NCI-H69 (cell line): ENCODE measurements at regions not wholly inside any gene's neighbourhood (a gene's known extent, or its start where the extent isn't known, plus 50 kb on each side); places are given as distances from the start of the nearest gene placed in this dataset.

Experiments
- DNase-seq: peaks from one replicate; lab custom pipeline; 2025; lab: John Stamatoyannopoulos, UW

DNA sequence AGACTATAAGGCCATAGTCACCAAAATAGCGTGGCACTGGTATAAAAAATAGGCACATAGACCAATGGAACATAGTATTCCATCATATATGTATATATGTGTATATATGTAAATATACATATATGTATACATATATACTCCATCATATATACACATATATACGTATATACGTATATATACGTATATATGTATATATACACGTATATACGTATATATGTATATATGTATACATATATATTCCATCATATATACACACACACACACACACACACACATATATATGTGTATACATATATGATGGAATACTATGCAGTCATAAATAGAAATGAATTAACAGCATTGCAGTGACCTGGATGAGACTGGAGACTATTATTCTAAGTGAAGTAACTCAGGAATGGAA is 204.6 kb downstream of the LTN1 start:
- DNase-seq: no peak

DNA sequence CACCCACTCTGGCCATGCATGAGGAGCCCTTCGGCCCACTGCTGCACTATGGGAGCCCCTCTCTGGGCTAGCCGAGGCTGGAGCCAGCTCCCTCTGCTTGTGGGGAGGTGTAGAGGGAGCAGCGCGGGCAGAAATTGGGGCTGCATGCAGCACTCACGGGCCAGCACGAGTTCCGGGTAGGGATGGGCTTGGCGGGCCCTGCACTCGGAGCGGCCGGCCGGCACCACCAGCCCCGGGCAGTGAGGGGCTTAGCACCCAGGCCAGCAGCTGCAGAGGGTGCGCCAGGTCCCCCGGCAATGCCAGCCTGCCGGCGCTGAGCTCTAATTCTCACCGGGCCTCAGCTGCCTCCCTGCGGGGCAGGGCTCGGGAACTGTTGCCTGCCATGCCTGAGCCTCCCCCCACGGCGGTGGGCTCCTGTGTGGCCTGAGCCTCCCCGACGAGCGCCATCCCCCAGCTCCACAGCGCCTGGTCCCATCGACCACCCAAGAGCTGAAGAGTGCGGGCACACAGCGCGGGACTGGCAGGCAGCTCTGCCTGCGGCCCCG is 209.0 kb downstream of the LTN1 start:
- no peak for DNase-seq

DNA sequence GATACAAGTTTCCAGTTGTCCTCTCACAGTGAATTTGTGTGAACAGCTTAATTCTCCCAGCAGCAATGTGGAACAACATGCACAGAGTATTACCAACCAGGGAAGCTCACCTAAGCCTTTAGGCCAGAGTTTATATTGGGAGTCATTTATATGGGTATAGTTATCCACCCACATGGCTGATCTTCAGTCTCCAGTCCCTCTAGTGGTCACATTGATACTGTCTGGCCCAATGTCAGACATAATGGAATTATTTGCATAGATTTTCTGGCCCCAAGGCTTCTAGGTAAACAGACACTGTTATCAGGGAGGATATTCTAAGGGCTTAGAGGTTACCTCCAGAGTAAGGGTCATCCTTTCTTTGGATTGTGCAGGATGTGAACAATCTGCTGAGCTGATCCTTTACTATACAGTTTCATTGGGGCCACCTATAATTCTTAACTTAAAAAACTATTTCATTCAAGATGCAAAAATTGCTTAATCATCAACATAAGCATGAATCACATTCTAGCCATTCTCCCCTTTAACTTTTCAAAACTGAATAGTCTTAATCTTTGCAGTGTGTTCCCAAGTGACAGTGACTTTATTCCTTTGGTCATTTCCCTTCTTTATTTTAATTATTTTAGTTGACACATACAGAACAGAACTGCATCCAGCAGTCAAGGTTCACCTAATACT is 210.9 kb downstream of the LTN1 start:
- DNase-seq: peak; percentile 12

- no peak for DNase-seq
These were observed 212.8 kb downstream of the LTN1 start for GRCh38 chr21:28779914-28780313.

GRCh38 chr21:28776251-28776650 is 216.4 kb downstream of the LTN1 start:
- DNase-seq: no peak

DNA sequence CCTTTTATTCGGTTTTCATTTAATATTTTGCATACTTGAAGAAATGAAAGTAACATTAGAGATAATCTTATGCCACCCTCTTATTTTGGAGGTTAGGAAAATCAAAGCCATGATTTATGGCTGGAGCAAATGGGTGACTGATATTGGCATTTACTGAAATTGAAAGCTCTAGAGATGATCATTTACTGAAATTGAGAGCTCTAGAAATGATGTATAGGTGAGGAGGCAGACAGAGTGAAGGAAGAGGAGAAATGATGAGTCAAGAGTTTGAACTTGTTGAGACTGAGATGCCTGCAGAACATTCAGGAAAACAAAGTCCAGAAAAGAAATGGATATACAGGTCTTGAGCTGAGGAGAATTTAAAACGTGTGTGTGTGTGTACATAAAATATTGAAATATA is 217.6 kb downstream of the LTN1 start:
- no peak for DNase-seq

- no peak for DNase-seq
These were observed 219.6 kb downstream of the LTN1 start for GRCh38 chr21:28773036-28773435.

DNA sequence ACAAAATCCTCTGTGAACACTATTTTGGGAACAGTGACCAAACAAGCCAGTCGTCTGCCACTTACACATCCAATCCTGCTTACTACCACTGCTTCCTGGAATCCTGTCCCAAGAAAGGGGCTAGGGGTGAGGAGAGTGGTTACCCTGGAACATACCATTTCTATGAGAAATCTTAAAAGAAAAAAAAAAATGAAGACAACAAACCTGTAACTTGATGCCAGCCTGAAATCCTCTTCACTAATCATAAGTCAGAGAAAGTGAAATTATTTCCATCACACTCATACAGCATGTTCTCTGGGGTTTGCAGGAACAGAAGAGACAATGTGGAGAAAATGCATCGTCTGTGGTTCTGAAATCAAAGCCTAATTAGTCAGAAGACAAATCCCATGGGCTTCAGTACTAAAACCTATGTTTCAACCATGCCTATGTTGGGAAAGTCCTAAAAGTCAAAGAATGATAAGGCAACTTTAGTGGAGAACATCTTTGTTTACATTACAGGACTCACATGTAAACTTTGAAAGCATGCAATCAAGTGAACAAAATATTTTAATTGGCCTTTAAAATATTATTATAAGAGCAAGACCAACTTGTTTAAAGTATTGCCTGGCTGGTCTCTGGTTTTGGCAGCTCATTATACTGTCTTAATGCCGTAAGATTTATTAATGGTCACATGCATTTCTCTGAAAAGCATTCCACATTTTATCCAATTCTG is 220.7 kb downstream of the LTN1 start:
- DNase-seq: peak; percentile 4

- DNase-seq: no peak
These were observed 221.6 kb downstream of the LTN1 start for GRCh38 chr21:28770867-28771661.

- DNase-seq: no peak
These were observed 223.0 kb downstream of the LTN1 start for GRCh38 chr21:28769683-28770082.

- no peak for DNase-seq
These were observed 223.9 kb downstream of the LTN1 start for GRCh38 chr21:28768753-28769152.

- DNase-seq: no peak
These were observed 225.2 kb downstream of the LTN1 start for GRCh38 chr21:28767523-28767922.

DNA sequence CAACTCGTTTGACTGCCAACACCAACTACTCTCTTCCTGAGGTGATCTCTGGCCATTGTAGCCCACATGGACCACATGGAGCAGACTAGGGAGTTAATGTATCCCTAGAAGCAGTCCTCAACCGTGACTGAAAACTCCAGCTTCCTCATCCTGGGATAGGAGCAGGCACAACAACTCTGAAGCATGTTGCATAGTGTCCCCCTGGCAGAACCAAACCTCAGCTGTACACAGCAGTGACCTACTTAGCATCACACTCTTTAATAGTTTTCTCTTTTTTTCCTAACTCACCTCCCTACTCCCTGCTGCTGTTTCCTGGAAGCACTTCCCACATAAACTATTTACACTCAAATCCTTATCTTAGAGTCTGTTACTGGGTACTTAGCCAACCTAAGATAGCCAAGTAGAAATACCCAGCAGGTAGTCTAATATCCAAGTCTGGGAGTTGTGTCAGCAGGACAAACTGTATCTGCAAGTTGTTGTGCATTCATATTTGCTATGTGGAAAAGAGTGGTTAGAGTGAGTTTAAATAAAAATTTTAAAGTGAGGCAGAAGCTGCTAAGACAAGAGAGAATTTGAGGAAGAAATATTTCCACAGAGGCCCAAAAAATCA is 228.8 kb downstream of the LTN1 start:
- no peak for DNase-seq

DNA sequence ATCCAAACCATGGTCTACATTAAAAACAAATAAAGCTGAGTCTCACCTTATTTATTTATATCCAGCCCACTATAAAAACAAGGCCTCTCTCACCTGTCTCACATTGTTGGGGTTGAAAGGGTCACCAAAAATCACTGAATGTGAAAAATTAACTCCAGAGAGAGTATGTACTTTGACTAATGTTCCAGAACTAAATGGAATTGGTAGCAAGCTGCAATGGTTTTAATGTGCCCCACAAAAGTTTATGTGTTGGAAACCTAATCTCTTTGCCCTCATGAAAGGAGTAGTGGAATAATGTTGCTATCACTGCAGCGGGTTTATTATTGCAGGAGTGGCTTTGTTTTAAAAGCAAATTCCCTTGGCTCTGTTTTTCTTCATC is 230.3 kb downstream of the LTN1 start:
- DNase-seq: no peak

GRCh38 chr21:28761674-28762356 is 230.9 kb downstream of the LTN1 start:
- DNase-seq: no peak

- DNase-seq: no peak
These were observed 233.8 kb downstream of the LTN1 start for GRCh38 chr21:28758883-28759242.

DNA sequence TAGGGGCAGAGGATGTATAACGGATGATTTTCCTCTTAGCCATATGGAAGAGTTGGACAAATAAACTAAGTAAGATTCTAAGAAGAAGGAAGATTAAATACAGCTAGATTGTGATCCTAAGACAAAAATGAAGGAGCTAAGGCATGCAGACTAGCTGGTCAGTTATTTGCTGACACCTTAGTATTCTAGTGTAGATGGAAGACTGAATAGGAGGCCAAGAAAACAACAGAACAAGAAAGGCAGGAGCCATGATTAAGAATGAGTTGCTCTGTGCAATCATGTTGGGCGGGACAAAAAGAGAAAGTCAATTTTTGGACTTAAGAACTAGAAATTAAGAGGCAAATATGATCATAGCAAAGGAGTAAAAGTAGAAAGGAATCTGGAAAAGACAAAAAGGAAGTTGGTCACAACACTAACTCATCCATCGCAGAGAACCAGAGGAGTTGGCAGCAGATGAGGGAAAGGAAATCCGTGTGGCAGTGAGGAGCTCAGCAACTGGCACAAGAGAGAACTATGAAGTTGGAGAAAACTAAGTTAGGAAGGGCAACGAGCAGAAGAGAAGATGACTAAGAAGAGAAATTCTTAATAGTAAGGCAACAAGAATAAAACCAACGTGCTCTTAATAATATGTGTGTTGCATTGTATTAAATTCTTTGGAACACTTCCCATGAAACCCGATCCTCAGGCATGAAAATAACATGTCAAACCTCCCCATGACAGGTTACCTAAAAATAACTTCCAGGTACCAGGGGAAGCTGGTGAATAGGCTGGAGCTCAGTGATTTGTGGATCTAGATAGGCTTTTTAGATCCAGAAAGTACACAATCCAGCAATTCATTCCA is 234.4 kb downstream of the LTN1 start:
- no peak for DNase-seq

DNA sequence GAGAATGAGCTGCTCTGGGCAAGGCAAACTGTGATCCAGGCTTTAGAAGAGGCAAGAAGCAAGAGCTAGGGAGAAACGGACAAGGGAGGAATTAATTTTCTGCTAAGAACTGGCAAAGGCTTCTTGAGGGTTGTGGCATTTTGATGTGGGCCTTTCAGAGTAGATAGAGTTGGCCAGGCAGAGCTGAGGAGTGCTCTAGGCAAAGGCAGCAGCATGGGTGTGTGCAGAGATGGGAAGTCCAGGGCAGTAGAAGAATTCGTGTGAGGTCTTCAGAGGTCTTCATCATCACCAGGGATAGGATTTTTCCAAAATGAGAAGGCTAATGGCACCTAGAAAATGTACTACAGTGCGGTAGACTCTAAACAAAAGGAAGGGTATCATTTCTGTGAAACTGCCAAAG is 237.8 kb downstream of the LTN1 start:
- no peak for DNase-seq

DNA sequence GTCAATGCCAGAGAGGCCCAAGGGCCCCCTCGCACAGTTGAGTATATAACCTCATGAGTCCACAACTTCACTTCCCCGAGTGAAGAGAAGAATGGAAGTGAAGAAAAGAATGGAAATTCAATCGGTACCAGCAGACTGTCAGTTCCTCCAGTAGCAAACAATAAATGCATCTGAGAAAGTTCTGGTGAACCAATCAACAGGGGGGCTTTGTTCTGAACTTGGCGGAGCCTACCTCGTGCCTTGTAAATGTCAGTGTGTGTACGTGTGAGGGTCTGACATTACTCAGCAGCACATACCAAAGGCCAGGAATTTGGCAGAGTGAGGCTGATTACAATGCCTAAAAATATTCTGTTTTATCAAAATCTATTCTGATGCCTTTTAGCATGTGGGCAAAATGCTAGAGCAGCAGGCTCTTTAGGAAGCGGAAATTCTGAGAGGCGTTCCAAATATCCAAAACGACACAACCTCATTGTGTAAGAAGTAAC is 238.5 kb downstream of the LTN1 start:
- DNase-seq: no peak

GRCh38 chr21:28752131-28752530 is 240.5 kb downstream of the LTN1 start:
- no peak for DNase-seq

- DNase-seq: no peak
These were observed 241.5 kb downstream of the LTN1 start for GRCh38 chr21:28751176-28751575.
